Testis (tissue), 2 donors: ENCODE measurements at regions not wholly inside any gene's neighbourhood (a gene's known extent, or its start where the extent isn't known, plus 50 kb on each side); places are given as distances from the start of the nearest gene placed in this dataset.

Experiments used
- CTCF ChIP-seq, 3 experiments: fragments of 450-650 bp in 2 of 3; fragments of 200-600 bp in 1 of 3; sonication (generic) in 1 of 3; IDR thresholded peaks; one replicate each; pipeline ENCODE4 v1.5.1; 2016 to 2019; ENCODE audit warnings: antibody characterized with exemption in 3 of 3, mild to moderate bottlenecking in 2 of 3, moderate library complexity in 1 of 3
- POLR2A ChIP-seq: fragments of 450-650 bp; IDR thresholded peaks from one replicate; pipeline ENCODE4 v1.6.1; 2017; ENCODE audit warnings: antibody characterized with exemption, mild to moderate bottlenecking, moderate library complexity

GRCh38 chr14:97029800-97030199 lies 232.6 kb downstream of the VRK1 start:
- TF ChIP-seq CTCF (IDR thresholded peaks at IDR 0.05) (no peak), POLR2A (no peak)
